Right lobe of liver (tissue), 4 donors: ENCODE measurements at regions not wholly inside any gene's neighbourhood (a gene's known extent, or its start where the extent isn't known, plus 50 kb on each side); places are given as distances from the start of the nearest gene placed in this dataset.

ENCODE experiments used
- CTCF ChIP-seq, 4 donors: fragments of 200-600 bp in 3 of 4; fragments of 450-650 bp in 1 of 4; IDR thresholded peaks; one replicate each; pipeline versions ENCODE4 v1.5.1 to v1.8.0; 2016 to 2022; ENCODE audit warnings: antibody characterized with exemption in 4 of 4, mild to moderate bottlenecking in 2 of 4
- POLR2A ChIP-seq: fragments of 450-650 bp; IDR thresholded peaks from one replicate; pipeline ENCODE4 v1.6.1; 2017; ENCODE audit warnings: antibody characterized with exemption, mild to moderate bottlenecking
- donor health status: DM: no; HTN: no; CAD: no.
- donor health status: DM: no; HTN: no; CAD: no.
- donor health status: DM: no; HTN: yes; CAD: no.

GRCh38 chr4:57369446-57369845 is 259.3 kb upstream of the IGFBP7 start:
- TF ChIP-seq POLR2A (no peak), CTCF (IDR thresholded peaks at IDR 0.05) (no peak)
